Ovary (tissue), 3 donors: ENCODE measurements at regions not wholly inside any gene's neighbourhood (a gene's known extent, or its start where the extent isn't known, plus 50 kb on each side); places are given as distances from the start of the nearest gene placed in this dataset.

Experiments
- EP300 ChIP-seq: sonication (generic); formaldehyde crosslinking; IDR thresholded peaks from one replicate; pipeline ENCODE4 v1.6.1; 2017; ENCODE audit warnings: antibody characterized with exemption
- POLR2A ChIP-seq: fragments of 450-650 bp; IDR thresholded peaks from one replicate; pipeline ENCODE4 v1.6.1; 2017; ENCODE audit warnings: antibody characterized with exemption, mild to moderate bottlenecking, moderate library complexity
- TF ChIP-seq, protein P1 (sequence below), 3 donors: fragments of 450-650 bp in 2 of 3; fragments of 200-600 bp in 1 of 3; IDR thresholded peaks; one replicate each; pipeline versions ENCODE4 v1.5.1 to v1.8.0; 2016 to 2022; ENCODE audit warnings: antibody characterized with exemption in 3 of 3, mild to moderate bottlenecking in 1 of 3
- donor health status: DM: no; HTN: no; CAD: no.

DNA sequence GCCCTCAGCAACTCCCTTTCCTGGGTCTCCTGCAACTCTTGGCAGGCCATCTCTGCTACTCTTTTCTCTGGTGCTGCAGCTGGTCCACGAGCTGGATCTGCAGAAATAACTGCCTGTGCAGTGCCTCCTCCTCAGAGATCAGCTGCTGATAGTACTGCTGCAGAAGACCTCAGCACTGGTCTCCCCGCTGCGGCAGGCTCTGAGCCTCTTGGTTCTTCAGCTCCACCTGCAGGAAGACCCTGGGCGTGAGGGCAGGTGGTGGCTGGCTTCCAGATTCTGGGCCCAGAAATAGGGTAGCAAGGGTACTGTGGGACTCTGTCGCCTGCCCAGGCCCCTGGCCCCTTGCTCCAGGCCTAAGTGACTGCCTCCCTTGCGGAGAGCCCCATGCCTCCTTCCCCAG, 79.7 kb upstream of the C2CD4B start:
- no peak for TF ChIP-seq POLR2A
- TF ChIP-seq, protein P1, sequence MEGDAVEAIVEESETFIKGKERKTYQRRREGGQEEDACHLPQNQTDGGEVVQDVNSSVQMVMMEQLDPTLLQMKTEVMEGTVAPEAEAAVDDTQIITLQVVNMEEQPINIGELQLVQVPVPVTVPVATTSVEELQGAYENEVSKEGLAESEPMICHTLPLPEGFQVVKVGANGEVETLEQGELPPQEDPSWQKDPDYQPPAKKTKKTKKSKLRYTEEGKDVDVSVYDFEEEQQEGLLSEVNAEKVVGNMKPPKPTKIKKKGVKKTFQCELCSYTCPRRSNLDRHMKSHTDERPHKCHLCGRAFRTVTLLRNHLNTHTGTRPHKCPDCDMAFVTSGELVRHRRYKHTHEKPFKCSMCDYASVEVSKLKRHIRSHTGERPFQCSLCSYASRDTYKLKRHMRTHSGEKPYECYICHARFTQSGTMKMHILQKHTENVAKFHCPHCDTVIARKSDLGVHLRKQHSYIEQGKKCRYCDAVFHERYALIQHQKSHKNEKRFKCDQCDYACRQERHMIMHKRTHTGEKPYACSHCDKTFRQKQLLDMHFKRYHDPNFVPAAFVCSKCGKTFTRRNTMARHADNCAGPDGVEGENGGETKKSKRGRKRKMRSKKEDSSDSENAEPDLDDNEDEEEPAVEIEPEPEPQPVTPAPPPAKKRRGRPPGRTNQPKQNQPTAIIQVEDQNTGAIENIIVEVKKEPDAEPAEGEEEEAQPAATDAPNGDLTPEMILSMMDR (IDR thresholded peaks at IDR 0.05), result no peak
- no peak for TF ChIP-seq EP300
